GM12891 (cell line): ENCODE measurements at regions not wholly inside any gene's neighbourhood (a gene's known extent, or its start where the extent isn't known, plus 50 kb on each side); places are given as distances from the start of the nearest gene placed in this dataset.

ENCODE experiments used
- DNase-seq: peaks from one replicate; pipeline ENCODE4 v3.0.0; 2011; ENCODE audit warnings: low spot score; ENCODE audit not compliant: insufficient read length
- FAIRE-seq: peaks from 2 replicates; lab custom pipeline; 2011; peaks lifted over from hg19 to GRCh38; lab: Jason Lieb, UNC
- PAX5 ChIP-seq: IDR thresholded peaks from 2 replicates; pipeline ENCODE4 v1.6.1; 2011; ENCODE audit warnings: low read length, moderate library complexity, mild to moderate bottlenecking; ENCODE audit not compliant: insufficient read depth, severe bottlenecking
- POLR2A ChIP-seq: IDR thresholded peaks from 2 replicates; pipeline ENCODE4 v1.6.1; 2011; ENCODE audit warnings: low read depth, low read length, control low read depth
- POLR2AphosphoS5 ChIP-seq: IDR thresholded peaks from 2 replicates; pipeline ENCODE4 v1.6.1; 2011; ENCODE audit warnings: low read depth, low read length, control low read depth
- POU2F2 ChIP-seq: IDR thresholded peaks from 2 replicates; pipeline ENCODE4 v1.6.1; 2011; ENCODE audit warnings: low read depth, mild to moderate bottlenecking, control low read depth, low read length, moderate library complexity
- SPI1 ChIP-seq: IDR thresholded peaks from 2 replicates; pipeline ENCODE4 v1.6.1; 2011; ENCODE audit warnings: low read depth, low read length, control low read depth
- TAF1 ChIP-seq: IDR thresholded peaks from 2 replicates; pipeline ENCODE4 v1.6.1; 2011; ENCODE audit warnings: low read depth, low read length, control low read depth

DNA sequence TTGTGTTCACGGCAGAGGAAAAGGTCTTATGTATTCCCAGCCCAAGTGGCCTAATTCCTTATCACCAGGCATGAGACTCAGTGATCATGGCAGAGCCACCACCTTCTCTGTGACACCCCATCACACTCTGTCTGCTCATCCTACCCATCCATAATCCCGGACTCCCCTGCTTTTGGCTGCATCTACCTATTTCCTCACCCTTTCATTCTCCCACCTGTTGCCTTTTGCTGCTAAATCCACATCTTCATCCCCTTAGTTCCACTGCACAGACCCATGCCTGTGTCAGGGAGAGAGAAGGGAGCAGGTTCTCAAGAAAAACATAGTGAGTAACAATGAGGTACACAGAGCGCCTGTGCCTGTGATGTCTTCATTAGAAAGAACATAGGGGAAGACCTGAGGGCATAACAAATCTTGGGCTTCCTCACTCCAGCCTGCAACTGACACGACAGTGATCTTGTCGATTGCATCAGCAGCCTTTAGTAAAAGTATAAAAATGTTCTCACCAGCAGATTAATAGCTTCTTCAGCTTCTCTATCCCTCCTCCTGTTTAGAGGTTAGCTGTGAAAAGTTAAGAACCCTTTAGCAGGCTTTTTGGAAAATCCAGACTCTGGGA lies 246.5 kb upstream of the SPRED2 start:
- no peak for TF ChIP-seq POLR2A
- TF ChIP-seq SPI1: no peak
- no peak for TF ChIP-seq TAF1
- TF ChIP-seq PAX5: no peak
- no peak for TF ChIP-seq POLR2AphosphoS5
- TF ChIP-seq POU2F2: no peak
- DNase-seq: no peak
- no peak for FAIRE-seq

DNA sequence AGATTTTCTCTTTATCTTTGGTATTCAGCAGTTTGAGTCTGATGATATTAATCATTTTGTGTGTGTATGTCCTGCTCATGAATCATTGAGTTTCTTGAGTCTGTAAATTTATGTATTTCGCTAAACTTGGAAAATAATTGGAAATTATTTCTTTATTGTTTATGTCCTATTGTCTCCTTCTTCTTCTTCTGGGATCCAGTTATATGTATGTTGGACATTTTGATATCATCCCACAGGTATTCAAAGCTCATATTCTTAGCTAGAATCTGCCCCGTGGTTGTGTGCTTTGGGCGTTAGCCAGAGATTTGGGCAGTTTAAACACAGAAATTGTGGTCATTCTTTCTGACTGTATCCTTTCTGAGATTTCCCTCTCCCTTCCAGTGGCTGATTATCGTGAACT lies 243.0 kb upstream of the SPRED2 start:
- DNase-seq: no peak
- no peak for FAIRE-seq
- TF ChIP-seq SPI1 (no peak), PAX5 (no peak), POU2F2 (no peak), POLR2A (no peak), POLR2AphosphoS5 (no peak)

DNA sequence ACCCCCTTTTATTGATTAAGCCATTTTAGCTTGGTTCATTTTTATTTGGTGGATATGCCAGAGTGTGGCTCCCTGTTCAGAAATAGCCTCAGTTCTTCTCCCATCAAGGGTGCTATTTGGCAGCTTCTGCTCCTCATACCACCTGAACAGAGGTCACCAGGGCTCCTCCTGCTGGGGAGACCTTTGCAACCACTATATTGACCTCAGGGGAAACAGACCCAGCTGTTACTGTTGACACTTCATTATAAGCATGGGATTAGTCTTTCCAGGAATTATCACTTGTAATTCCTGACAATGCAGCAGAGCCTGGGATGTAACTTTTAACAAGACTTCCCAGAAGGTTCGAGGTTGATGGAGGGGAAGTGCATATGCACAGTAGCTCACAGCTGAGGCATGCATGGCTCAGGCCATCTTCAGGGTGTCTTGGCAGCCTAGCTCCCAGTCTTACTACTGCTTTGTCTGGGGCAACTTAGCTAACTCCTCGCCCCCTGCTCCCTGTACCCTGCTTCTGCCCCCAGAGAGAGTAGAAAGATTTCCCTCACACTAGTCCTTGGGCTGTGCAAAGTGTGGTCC lies 239.4 kb upstream of the SPRED2 start:
- DNase-seq: no peak
- no peak for FAIRE-seq
- TF ChIP-seq POLR2A: no peak
- no peak for TF ChIP-seq POU2F2
- TF ChIP-seq PAX5: no peak
- TF ChIP-seq TAF1: no peak
- TF ChIP-seq SPI1: no peak
- no peak for TF ChIP-seq POLR2AphosphoS5

DNA sequence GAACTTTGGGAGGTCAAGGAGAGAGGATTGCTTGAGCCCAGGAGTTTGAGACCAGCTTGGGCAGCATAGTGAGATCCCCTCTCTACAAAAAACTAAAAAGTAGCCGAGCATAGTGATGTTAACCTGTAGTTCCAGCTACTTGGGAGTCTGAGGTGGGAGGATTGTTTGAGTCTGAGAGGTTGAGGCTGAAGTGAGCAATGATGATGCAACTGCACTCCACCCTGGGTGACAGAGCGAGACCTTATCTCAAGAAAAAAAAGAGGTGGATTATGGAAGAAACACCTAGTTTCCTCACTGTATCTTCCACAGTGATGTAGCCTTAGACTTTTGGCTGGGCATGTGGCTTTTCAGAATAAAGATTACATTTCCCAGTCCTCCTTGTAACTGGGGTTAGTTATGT lies 237.2 kb upstream of the SPRED2 start:
- TF ChIP-seq TAF1: no peak
- no peak for FAIRE-seq

DNA sequence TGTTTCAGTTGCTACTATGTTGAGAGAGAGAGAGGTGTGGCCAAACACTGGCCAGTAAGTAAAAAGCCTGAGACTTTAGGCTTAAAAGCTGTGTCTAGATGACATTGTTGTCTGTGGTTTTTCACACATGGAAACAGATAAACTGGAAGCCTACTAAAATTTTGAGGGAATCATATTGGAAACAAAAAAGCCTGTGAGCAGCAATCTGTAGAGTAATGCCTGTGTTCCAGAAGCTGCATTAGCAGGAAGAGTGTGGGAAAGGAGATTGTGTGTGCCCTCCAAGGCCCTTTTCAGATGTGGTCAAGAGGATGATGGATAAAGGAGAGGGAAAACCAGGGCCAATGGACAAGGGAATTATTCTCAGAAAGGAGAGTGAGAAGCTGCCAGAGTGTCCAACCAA lies 236.3 kb upstream of the SPRED2 start:
- FAIRE-seq (no peak), DNase-seq (no peak)

More for the DNA sequence above, 237.2 kb upstream of the SPRED2 start:
- DNase-seq: no peak

DNA sequence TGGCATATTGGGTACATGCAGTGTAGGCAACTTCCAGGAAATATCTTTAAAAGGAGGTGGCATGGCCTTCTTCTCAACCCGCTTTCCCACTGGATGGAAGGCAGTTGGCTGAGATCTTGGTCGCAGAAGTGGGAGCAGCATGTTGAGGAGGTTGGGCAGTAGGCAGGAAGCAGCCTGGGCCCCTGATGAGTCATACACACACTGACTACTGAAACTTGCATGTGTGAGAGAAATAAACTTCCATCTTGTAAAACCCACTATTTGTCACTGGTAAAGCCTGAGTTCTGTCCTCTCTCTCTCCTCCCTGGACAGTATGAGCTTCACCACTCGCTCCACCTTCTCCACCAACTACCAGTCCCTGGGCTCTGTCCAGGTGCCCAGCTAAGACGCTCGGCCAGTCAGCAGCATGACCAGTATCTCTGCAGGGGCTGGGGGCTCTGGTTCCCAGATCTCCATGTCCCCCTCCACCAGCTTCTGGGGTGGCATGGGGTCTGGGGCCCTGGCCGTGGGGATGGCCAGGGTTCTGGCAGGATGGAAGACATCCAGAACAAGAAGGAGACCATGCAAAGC lies 233.8 kb upstream of the SPRED2 start:
- DNase-seq (peak; percentile 47), FAIRE-seq (peak; percentile 87)
- TF ChIP-seq POLR2A: no peak
- 0 out of 2 replicates have a peak, but pooled peaks have one; percentile 47 for TF ChIP-seq SPI1

More for the DNA sequence above, 236.3 kb upstream of the SPRED2 start:
- TF ChIP-seq POLR2A (no peak), POLR2AphosphoS5 (no peak), TAF1 (no peak), SPI1 (no peak), PAX5 (no peak)

DNA sequence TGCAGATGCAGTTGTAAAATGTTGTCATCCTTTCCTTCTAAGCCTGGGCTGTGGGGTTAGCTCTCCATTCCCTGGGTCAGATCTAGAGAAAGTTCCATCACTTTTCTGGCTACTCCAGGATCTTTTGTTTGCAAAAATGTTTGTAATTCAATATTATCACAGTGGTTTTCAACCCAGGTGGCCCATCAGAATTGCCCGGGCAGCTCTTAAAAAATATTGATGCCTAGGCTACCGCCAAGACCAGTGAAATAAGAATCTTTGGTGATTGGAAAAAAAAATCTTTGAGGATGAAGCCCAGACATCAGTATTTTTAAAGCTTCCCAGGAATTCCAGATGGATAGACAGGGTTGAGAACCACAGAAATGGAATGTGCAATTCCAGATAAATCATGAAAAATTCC lies 232.5 kb upstream of the SPRED2 start:
- no peak for FAIRE-seq
- TF ChIP-seq POU2F2 (no peak), SPI1 (no peak), POLR2A (no peak)
- DNase-seq: no peak

DNA sequence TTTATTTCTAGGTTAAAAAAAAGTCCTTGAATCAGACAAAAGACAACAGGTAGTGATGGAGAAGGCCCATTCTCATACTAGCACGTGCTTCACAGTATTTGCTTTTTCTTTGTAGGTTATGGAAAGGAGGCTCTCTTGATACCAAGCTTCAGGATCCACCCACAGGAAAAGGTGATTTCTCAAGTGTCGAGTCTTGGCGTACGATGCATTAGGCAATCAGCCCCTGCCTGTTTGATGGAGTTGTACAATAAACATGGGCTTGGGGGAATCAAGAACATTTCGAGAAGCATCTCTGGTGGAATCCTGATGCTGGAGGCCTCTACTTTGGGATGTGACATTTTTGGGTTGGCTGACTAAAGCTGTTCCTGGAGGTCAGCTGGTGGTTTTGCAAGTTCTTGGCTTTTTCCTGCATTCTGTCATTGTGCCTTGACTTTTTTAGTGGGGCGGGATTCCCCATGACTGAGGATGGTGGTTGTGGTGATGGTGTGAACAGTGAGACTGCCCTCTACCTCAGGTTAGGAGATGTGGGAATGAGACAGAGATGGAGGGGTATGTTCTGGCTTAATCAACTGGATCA lies 231.5 kb upstream of the SPRED2 start:
- TF ChIP-seq POLR2AphosphoS5 (no peak), POU2F2 (no peak), SPI1 (no peak)
- FAIRE-seq (no peak), DNase-seq (no peak)

DNA sequence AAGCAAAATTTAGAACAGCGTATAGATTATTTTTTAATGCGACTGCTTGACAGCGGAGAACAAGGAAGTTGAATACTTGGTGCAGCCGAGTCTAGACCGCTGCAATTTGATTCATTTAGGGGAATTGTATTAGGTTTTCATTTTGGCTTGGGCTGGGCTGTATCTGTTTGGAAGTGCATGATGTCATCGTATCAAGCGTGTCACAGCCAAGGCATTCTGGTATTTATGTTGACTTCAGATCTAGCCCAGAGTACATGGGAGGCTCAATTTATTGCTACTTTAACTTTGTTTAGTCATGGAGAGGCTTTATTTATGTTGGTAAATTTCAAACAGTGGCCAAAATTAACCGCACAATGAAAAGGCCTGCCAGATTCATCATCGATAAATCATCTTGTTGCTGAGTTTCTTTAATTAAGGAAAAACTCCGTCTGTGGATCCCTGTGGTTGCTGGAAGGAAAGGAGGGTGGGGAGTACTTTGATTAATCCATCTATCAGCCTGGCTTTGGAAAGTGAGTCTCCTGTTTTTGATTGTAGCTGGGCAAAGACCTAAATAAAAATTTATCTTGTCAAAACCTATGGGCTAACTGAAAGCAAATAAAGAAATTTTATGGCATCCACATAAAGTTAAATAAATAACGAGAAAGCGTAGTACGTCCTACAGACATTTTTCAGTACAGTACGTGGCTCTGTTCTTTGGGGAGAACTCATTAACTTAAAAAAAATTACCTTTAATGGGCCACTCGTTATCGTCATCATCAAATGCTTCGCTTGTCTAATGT lies 230.4 kb upstream of the SPRED2 start:
- FAIRE-seq (no peak), DNase-seq (no peak)
- TF ChIP-seq POU2F2: no peak
- no peak for TF ChIP-seq TAF1
- TF ChIP-seq SPI1: no peak
- no peak for TF ChIP-seq POLR2AphosphoS5
- no peak for TF ChIP-seq PAX5
- no peak for TF ChIP-seq POLR2A

DNA sequence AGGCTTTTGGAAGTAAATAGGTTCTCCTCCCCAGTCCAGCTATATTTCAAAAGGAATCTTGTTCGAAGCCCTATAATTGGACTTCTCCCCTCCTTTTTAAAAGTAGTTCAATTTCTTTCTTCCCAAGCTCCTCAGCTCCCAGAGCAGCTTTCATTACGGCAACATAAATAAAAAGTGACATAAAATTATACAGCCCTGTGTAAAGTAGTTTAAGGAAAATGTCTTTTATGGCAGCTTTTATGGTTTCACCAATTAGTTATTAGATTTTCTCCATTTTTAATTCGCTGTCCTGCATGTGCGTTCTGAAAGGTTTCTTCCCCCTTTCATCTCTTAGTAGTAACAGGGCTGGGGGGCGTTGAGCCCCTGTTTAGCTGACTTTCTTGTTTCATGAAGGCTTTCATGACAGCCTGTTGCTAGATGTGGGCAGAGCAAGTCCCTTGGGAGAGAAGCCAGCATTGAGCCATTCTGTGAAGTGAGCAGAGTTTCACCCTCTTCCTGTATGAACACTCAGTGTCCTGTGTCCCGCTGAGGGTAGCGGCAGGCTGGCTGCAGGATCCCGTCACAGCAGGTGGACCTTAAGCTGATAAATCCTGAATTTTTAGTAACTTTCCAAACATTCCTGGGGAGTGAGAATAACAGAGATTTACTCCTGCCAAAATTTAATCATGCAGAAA lies 229.7 kb upstream of the SPRED2 start:
- FAIRE-seq: no peak
- no peak for TF ChIP-seq POU2F2
- no peak for TF ChIP-seq POLR2AphosphoS5
- TF ChIP-seq PAX5: no peak
- TF ChIP-seq POLR2A: no peak
- no peak for TF ChIP-seq TAF1
- TF ChIP-seq SPI1: no peak
- no peak for DNase-seq

DNA sequence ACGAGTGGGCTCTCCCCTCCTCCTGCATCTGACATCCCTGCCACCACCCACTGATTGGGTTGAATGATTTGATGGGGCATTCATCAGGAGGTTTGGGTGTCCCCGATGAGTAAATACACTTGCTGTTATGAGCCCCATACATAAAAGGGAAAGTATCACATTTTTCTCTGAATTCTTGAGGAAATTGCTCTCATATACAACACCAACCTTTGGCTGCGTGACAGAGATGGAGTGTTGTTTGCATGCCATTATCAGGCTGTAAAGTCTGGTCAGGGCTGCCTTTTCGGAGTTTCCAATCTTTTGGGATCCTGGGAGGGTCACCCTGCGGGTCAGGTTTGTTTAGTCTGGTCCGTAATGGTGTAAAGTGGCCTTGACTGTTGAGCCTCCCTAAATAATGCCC lies 227.9 kb upstream of the SPRED2 start:
- FAIRE-seq (no peak), DNase-seq (no peak)
- TF ChIP-seq PAX5 (no peak), POLR2AphosphoS5 (no peak), POLR2A (no peak), SPI1 (no peak), TAF1 (no peak), POU2F2 (no peak)
